Trophoblast cell (in vitro differentiated cells and primary cell): ENCODE measurements at regions not wholly inside any gene's neighbourhood (a gene's known extent, or its start where the extent isn't known, plus 50 kb on each side); places are given as distances from the start of the nearest gene placed in this dataset.
A peak's percentile ranks its signal among the peaks of the same experiment; 100 is the strongest.

Experiments used
- DNase-seq, 2 donors: peaks; one replicate each; pipeline ENCODE4 v3.0.0-alpha.2; 2016
- H2AFZ ChIP-seq: 2 replicates; pipeline ENCODE4 v1.6.1; 2013; ENCODE audit warnings: low read length, moderate library complexity, mild to moderate bottlenecking; ENCODE audit not compliant: insufficient read depth, poor library complexity
- H2AK5ac ChIP-seq: 2 replicates; pipeline ENCODE4 v1.6.1; 2013; ENCODE audit warnings: mild to moderate bottlenecking, low read length
- H2BK120ac ChIP-seq: 2 replicates; pipeline ENCODE4 v1.6.1; 2013; ENCODE audit warnings: low read length, mild to moderate bottlenecking, moderate library complexity; ENCODE audit not compliant: insufficient read depth, poor library complexity
- H2BK12ac ChIP-seq: 2 replicates; pipeline ENCODE4 v1.6.1; 2013; ENCODE audit warnings: mild to moderate bottlenecking, low read length, moderate library complexity
- H2BK5ac ChIP-seq: 2 replicates; pipeline ENCODE4 v1.6.1; 2013; ENCODE audit warnings: low read length, low read depth, moderate library complexity, mild to moderate bottlenecking; ENCODE audit not compliant: poor library complexity
- H3K14ac ChIP-seq: 2 replicates; pipeline ENCODE4 v1.6.1; 2013; ENCODE audit warnings: mild to moderate bottlenecking, low read length
- H3K18ac ChIP-seq: 2 replicates; pipeline ENCODE4 v1.6.1; 2013; ENCODE audit warnings: mild to moderate bottlenecking, low read length
- H3K23ac ChIP-seq: 2 replicates; pipeline ENCODE4 v1.6.1; 2013; ENCODE audit warnings: low read length
- H3K27ac ChIP-seq: 2 replicates; pipeline ENCODE4 v1.5.1; 2013; ENCODE audit warnings: low read depth, mild to moderate bottlenecking, inconsistent platforms, low read length, moderate library complexity
- H3K27me3 ChIP-seq: 2 replicates; pipeline ENCODE4 v1.6.1; 2013; ENCODE audit warnings: inconsistent platforms, mild to moderate bottlenecking, low read length, moderate library complexity; ENCODE audit not compliant: insufficient read depth
- H3K36me3 ChIP-seq, 2 experiments: 1 replicate in 1 of 2; 2 replicates in 1 of 2; pipeline ENCODE4 v1.6.1; 2013; ENCODE audit warnings: low read length in 2 of 2, mild to moderate bottlenecking in 2 of 2, moderate library complexity in 1 of 2; ENCODE audit not compliant: insufficient read depth in 2 of 2, control insufficient read depth in 1 of 2
- H3K4ac ChIP-seq: 2 replicates; pipeline ENCODE4 v1.6.1; 2013; ENCODE audit warnings: low read depth, mild to moderate bottlenecking, low read length, moderate library complexity
- H3K4me1 ChIP-seq, 2 experiments: 1 replicate in 1 of 2; 2 replicates in 1 of 2; pipeline ENCODE4 v1.6.1; 2013; ENCODE audit warnings: low read length in 2 of 2, mild to moderate bottlenecking in 2 of 2, moderate library complexity in 1 of 2; ENCODE audit not compliant: insufficient read depth in 2 of 2, control insufficient read depth in 1 of 2
- H3K4me2 ChIP-seq: 2 replicates; pipeline ENCODE4 v1.6.1; 2013; ENCODE audit warnings: inconsistent platforms, mild to moderate bottlenecking, low read length, moderate library complexity
- H3K4me3 ChIP-seq: 2 replicates; pipeline ENCODE4 v1.5.1; 2013; ENCODE audit warnings: mild to moderate bottlenecking, low read depth, low read length, inconsistent platforms
- H3K79me1 ChIP-seq: one replicate; pipeline ENCODE4 v1.6.1; 2013; ENCODE audit warnings: low read length
- H3K79me2 ChIP-seq: 2 replicates; pipeline ENCODE4 v1.6.1; 2013; ENCODE audit warnings: low read length, mild to moderate bottlenecking; ENCODE audit not compliant: control insufficient read depth, insufficient read depth, poor library complexity
- H3K9ac ChIP-seq: 2 replicates; pipeline ENCODE4 v1.6.1; 2013; ENCODE audit warnings: mild to moderate bottlenecking, low read length
- H3K9me3 ChIP-seq: 2 replicates; pipeline ENCODE4 v1.6.1; 2013; ENCODE audit warnings: low read depth, mild to moderate bottlenecking, control low read depth, inconsistent platforms, low read length; ENCODE audit not compliant: insufficient read depth
- H4K12ac ChIP-seq: 2 replicates; pipeline ENCODE4 v1.6.1; 2013; ENCODE audit warnings: low read depth, mild to moderate bottlenecking, low read length, moderate library complexity
- H4K8ac ChIP-seq: 2 replicates; pipeline ENCODE4 v1.6.1; 2013; ENCODE audit warnings: low read depth, mild to moderate bottlenecking, low read length, moderate library complexity
- H4K91ac ChIP-seq: one replicate; pipeline ENCODE4 v1.6.1; 2013; ENCODE audit warnings: low read depth, mild to moderate bottlenecking, low read length, moderate library complexity
- WGBS: extraction: QIAGEN DNeasy Blood & Tissue Kit; methylation state at CpG from one replicate; pipeline ENCODE4 v1.1.7; 2013; ENCODE audit warnings: missing lambda C conversion rate; ENCODE audit not compliant: insufficient read length, insufficient coverage; ENCODE audit errors: extremely low coverage; 5-methylcytosine and 5-hydroxymethylcytosine counted together

DNA sequence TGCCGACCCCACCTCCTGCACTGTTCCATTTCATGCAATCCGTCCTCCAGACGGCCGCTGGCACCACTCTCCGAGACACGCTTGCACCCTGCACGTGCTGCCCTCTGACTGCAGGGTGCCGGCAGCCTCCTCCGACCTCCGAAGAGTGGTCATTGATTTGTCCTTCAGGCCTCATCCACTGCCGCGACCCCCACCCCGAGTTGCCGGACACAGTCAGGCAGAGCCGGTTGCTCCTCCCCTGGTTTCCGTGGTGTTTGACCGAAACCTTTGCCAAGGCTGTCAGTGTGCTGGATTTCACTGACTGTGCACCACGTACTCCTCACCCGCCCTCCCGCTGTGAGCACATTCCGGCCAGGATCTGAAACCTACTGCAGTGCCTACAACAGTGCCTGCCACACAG is 156.4 kb upstream of the PDE10A start:
- Histone ChIP-seq H3K18ac (no peak overlapping the region), H2AK5ac (no peak overlapping the region), H3K4me3 (no peak overlapping the region), H3K23ac (no peak overlapping the region), H2BK120ac (no peak overlapping the region), H4K91ac (no peak overlapping the region), H3K4me2 (no peak overlapping the region), H3K27me3 (no peaks in the 10 kb centered on the region), H3K27ac (no peak overlapping the region), H3K79me1 (no peaks in the 10 kb centered on the region), H3K14ac (no peak overlapping the region), H3K79me2 (no peaks in the 10 kb centered on the region), H3K4me1 (no peaks in the 10 kb centered on the region), H3K36me3 (no peaks in the 10 kb centered on the region), H2AFZ (no peak overlapping the region), H2BK5ac (no peak overlapping the region), H2BK12ac (no peak overlapping the region), H4K12ac (no peak overlapping the region), H3K4ac (no peak overlapping the region), H4K8ac (no peak overlapping the region), H3K9me3 (peaks cover 3% of the 10 kb centered on the region), H3K9ac (no peak overlapping the region)
- WGBS, result no CpG with 5 or more reads among the region's 21 CpGs
- DNase-seq, result no peak

DNA sequence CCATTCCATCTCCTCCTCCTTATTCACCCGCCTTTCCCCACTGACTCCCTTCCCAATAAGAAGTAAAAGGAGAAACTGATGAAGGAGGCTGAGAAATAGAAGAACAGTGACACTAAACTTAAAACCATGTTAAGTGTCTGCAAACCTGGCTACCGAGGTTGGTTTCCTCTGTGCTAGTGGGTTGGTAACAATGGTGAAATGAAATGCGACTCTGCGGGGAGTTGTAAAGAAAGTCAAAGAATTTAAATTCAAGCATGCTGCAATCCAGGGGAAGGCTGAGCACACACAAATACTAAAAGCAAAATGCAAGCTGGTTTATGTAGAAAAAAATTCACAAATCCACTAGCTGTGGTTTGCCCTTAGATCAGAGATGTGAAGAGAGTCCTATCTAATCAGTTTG is 155.2 kb upstream of the PDE10A start:
- Histone ChIP-seq H3K9me3 (peaks cover 3% of the 10 kb centered on the region), H3K4me2 (no peak overlapping the region), H2BK5ac (no peak overlapping the region), H2AFZ (no peak overlapping the region), H3K27ac (no peak overlapping the region), H3K4me1 (no peaks in the 10 kb centered on the region), H3K79me1 (no peaks in the 10 kb centered on the region), H2BK120ac (no peak overlapping the region), H3K9ac (no peak overlapping the region), H3K27me3 (no peaks in the 10 kb centered on the region), H3K4ac (no peak overlapping the region), H4K12ac (no peak overlapping the region), H3K23ac (no peak overlapping the region), H4K91ac (no peak overlapping the region), H2BK12ac (no peak overlapping the region), H3K18ac (no peak overlapping the region), H3K79me2 (no peaks in the 10 kb centered on the region), H4K8ac (no peak overlapping the region), H2AK5ac (no peak overlapping the region), H3K14ac (no peak overlapping the region), H3K36me3 (no peaks in the 10 kb centered on the region), H3K4me3 (peak overlapping the region; percentile 18)
- DNase-seq, result no peak
- 100% methylated on average over 1 of the region's 4 CpGs for WGBS

DNA sequence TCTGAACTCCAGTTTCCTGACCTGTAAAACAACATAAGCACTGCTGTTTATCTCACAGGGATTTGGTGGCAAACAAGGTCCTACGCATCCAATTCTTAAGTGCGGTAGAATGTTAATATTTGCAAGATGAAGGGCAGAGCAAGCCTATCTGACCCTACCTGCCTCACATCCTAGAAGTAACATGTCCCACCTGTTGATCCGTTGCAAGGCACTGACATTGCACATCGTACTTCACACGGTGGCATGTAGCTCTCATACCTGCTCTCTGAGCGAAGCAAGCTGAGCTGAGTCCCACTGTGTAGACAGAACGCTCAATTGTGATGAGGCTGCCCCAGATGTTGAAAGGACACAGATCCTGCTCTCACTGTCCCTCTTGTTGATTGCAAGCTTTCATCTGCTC is 154.7 kb upstream of the PDE10A start:
- H2BK5ac ChIP-seq, result no peak overlapping the region
- no peak overlapping the region for H3K27ac ChIP-seq
- no peak overlapping the region for H2BK120ac ChIP-seq
- no peak overlapping the region for H3K23ac ChIP-seq
- no peak overlapping the region for H3K14ac ChIP-seq
- H3K4me2 ChIP-seq, result no peak overlapping the region
- no peak overlapping the region for H4K91ac ChIP-seq
- H2BK12ac ChIP-seq, result no peak overlapping the region
- H3K79me1 ChIP-seq, result no peaks in the 10 kb centered on the region
- no peaks in the 10 kb centered on the region for H3K27me3 ChIP-seq
- no peak overlapping the region for H3K9ac ChIP-seq
- H4K12ac ChIP-seq, result no peak overlapping the region
- no peaks in the 10 kb centered on the region for H3K79me2 ChIP-seq
- DNase-seq, result no peak
- H2AFZ ChIP-seq, result no peak overlapping the region
- no peak overlapping the region for H3K18ac ChIP-seq
- no peaks in the 10 kb centered on the region for H3K4me1 ChIP-seq
- H4K8ac ChIP-seq, result no peak overlapping the region
- H2AK5ac ChIP-seq, result no peak overlapping the region
- H3K36me3 ChIP-seq, result no peaks in the 10 kb centered on the region
- no CpG with 5 or more reads among the region's 7 CpGs for WGBS
- peak overlapping the region; percentile 18 for H3K4me3 ChIP-seq
- no peak overlapping the region for H3K4ac ChIP-seq
- peaks cover 3% of the 10 kb centered on the region for H3K9me3 ChIP-seq

DNA sequence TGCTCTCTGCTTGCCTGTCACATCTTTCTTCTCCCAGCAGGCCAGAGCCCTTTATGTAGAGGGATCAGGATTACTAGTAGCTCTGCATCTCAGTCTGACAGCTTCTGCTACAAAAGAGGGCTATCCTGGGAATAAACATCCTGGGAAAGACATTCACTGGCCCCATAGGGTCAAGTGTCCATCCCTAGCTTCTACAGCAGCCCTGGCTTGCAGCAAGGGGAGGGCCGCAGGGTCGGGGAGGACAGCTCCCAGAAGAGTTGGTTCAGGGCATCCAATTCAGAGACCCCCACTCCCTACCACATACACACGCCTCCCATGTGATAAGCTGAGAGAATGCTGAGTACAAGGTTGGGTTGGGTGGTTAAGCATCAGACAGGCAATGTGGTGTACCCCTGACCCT is 154.1 kb upstream of the PDE10A start:
- Histone ChIP-seq H4K8ac (no peak overlapping the region), H3K4ac (no peak overlapping the region), H2BK5ac (no peak overlapping the region)

More for the DNA sequence above, 154.1 kb upstream of the PDE10A start:
- Histone ChIP-seq H2AK5ac (no peak overlapping the region), H3K4me3 (no peak overlapping the region), H3K9me3 (peaks cover 3% of the 10 kb centered on the region), H4K12ac (no peak overlapping the region), H3K18ac (no peak overlapping the region), H4K91ac (no peak overlapping the region), H3K4me1 (no peaks in the 10 kb centered on the region), H3K79me1 (no peaks in the 10 kb centered on the region), H3K9ac (no peak overlapping the region), H2AFZ (no peak overlapping the region), H2BK12ac (no peak overlapping the region), H3K27me3 (no peaks in the 10 kb centered on the region), H3K79me2 (no peaks in the 10 kb centered on the region), H3K4me2 (no peak overlapping the region), H3K27ac (no peak overlapping the region), H3K36me3 (no peaks in the 10 kb centered on the region), H3K23ac (no peak overlapping the region), H2BK120ac (no peak overlapping the region), H3K14ac (no peak overlapping the region)
- no peak for DNase-seq
- WGBS, result no CpG with 5 or more reads among the region's 3 CpGs
